B cell (primary cell): ENCODE measurements at regions not wholly inside any gene's neighbourhood (a gene's known extent, or its start where the extent isn't known, plus 50 kb on each side); places are given as distances from the start of the nearest gene placed in this dataset.
"Not testable (repeated sequence)": the region's sequence is repeated elsewhere in the genome, so short reads cannot be mapped to it uniquely, and the experiment has no call there.

Experiments
- ATAC-seq: fragments of 200-7000 bp; cut with Tn5 transposase; one replicate; pipeline ENCODE4 v1.10.0; 2021; ENCODE audit warnings: low read depth, mild to moderate bottlenecking, moderate number of reproducible peaks, moderate library complexity
- CTCF ChIA-PET: fragments of 350-600 bp; sonication (Branson Sonifier 250); formaldehyde crosslinking; loops from one replicate; lab custom pipeline; 2021; ENCODE audit warnings: antibody characterized with exemption, inconsistent platforms; lab: Charles Lee
- POLR2A ChIA-PET: fragments of 350-600 bp; sonication (Branson Sonifier 250); formaldehyde crosslinking; loops from one replicate; lab custom pipeline; 2021; ENCODE audit warnings: antibody characterized with exemption; lab: Charles Lee
- DNase-seq: peaks from one replicate; pipeline ENCODE4 v3.0.0; 2013
- H2AFZ ChIP-seq: 2 replicates; pipeline ENCODE4 v1.6.1; 2012; ENCODE audit warnings: mild to moderate bottlenecking, low read depth, low read length; ENCODE audit not compliant: insufficient read depth, poor library complexity, severe bottlenecking
- H3K27ac ChIP-seq, 2 donors: 1 replicate in 1 of 2; 2 replicates in 1 of 2; pipeline ENCODE4 v1.5.1; 2012 to 2013; ENCODE audit warnings: low read length in 2 of 2, mild to moderate bottlenecking in 2 of 2, moderate library complexity in 1 of 2
- H3K27me3 ChIP-seq, 4 experiments: fragments of 200-600 bp in 1 of 4; sonication (generic) in 1 of 4; replicated peaks in 1 of 4; 1 replicate in 2 of 4; 2 replicates in 2 of 4; pipeline versions ENCODE4 v1.6.1 to v1.7.0; 2013 to 2016; ENCODE audit warnings: low read length in 3 of 4, mild to moderate bottlenecking in 2 of 4, mixed read lengths in 1 of 4, moderate library complexity in 1 of 4; ENCODE audit not compliant: insufficient read depth in 4 of 4, control insufficient read depth in 3 of 4; ENCODE audit errors: control extremely low read depth in 1 of 4
- H3K36me3 ChIP-seq, 2 experiments: replicated peaks in 1 of 2; 1 replicate in 1 of 2; 2 replicates in 1 of 2; pipeline versions ENCODE4 v1.6.1 to v1.7.1; 2013; ENCODE audit warnings: low read length in 1 of 2; ENCODE audit not compliant: insufficient read depth in 2 of 2, control insufficient read depth in 1 of 2; ENCODE audit errors: control extremely low read depth in 1 of 2, extremely low read depth in 1 of 2
- H3K4me1 ChIP-seq, 2 donors: fragments of 200-600 bp in 1 of 2; sonication (generic) in 1 of 2; 1 replicate in 1 of 2; 2 replicates in 1 of 2; pipeline versions ENCODE4 v1.5.1 to v1.6.1; 2013 to 2017; ENCODE audit warnings: low read length in 2 of 2; ENCODE audit not compliant: control insufficient read depth in 2 of 2, insufficient read depth in 2 of 2
- H3K4me2 ChIP-seq: replicated peaks from 2 replicates; pipeline ENCODE3; 2012; ENCODE audit warnings: mild to moderate bottlenecking, low read depth, low read length; ENCODE audit not compliant: poor library complexity, severe bottlenecking
- H3K4me3 ChIP-seq, 5 experiments: fragments of 200-600 bp in 1 of 5; sonication (generic) in 1 of 5; 1 replicate in 3 of 5; 2 replicates in 2 of 5; pipeline versions ENCODE4 v1.5.1 to v1.7.0; 2011 to 2016; ENCODE audit warnings: low read length in 4 of 5, mild to moderate bottlenecking in 4 of 5, low read depth in 2 of 5, control low read depth in 1 of 5, moderate library complexity in 1 of 5; ENCODE audit not compliant: insufficient read depth in 1 of 5; ENCODE audit errors: control extremely low read depth in 1 of 5, extremely low read depth in 1 of 5
- H3K79me2 ChIP-seq: fragments of 200-600 bp; sonication (generic); one replicate; pipeline ENCODE4 v1.6.0; 2016; ENCODE audit warnings: low read length; ENCODE audit not compliant: control insufficient read depth, insufficient read depth
- H3K9ac ChIP-seq: fragments of 200-600 bp; sonication (generic); 2 replicates; pipeline ENCODE4 v1.6.1; 2017; ENCODE audit warnings: mild to moderate bottlenecking, low read length, moderate library complexity
- H3K9me3 ChIP-seq, 3 donors: one replicate each; pipeline versions ENCODE4 v1.6.1 to v1.7.1; 2013; ENCODE audit warnings: low read length in 2 of 3; ENCODE audit not compliant: control insufficient read depth in 2 of 3, insufficient read depth in 1 of 3; ENCODE audit errors: control extremely low read depth in 1 of 3
- H4K20me1 ChIP-seq: 2 replicates; pipeline ENCODE4 v1.6.0; 2012; ENCODE audit warnings: mild to moderate bottlenecking, low read length; ENCODE audit not compliant: insufficient read depth, control insufficient read depth, poor library complexity, severe bottlenecking
- H3K27ac Mint-ChIP-seq: one replicate; pipeline ENCODE4 v1.8.0; 2021; ENCODE audit warnings: mixed read lengths
- H3K27me3 Mint-ChIP-seq: one replicate; pipeline ENCODE4 v1.8.0; 2021; ENCODE audit warnings: mixed read lengths
- H3K4me1 Mint-ChIP-seq: one replicate; pipeline ENCODE4 v1.8.0; 2021; ENCODE audit warnings: mixed read lengths
- H3K4me3 Mint-ChIP-seq: one replicate; pipeline ENCODE4 v1.8.0; 2021; ENCODE audit warnings: mixed read lengths
- H3K9me3 Mint-ChIP-seq: one replicate; pipeline ENCODE4 v1.8.0; 2022; ENCODE audit warnings: mixed read lengths; ENCODE audit not compliant: insufficient read depth
- EZH2 ChIP-seq: IDR thresholded peaks from 2 replicates; pipeline ENCODE4 v1.6.1; 2012; ENCODE audit warnings: borderline replicate concordance, low read depth, mild to moderate bottlenecking, moderate library complexity, low read length; ENCODE audit not compliant: insufficient read depth, poor library complexity, severe bottlenecking
- WGBS: methylation state at CpG from one replicate; pipeline ENCODE4 v1.1.5; 2013; ENCODE audit warnings: missing lambda C conversion rate; ENCODE audit not compliant: insufficient coverage; 5-methylcytosine and 5-hydroxymethylcytosine counted together
- intact Hi-C: fragments of 100-400 bp; cut with micrococcal nuclease; formaldehyde crosslinking; loops from one replicate; pipeline ENCODE4 v1.10.0; 2022
- TF ChIP-seq, protein P1 (sequence below): fragments of 200-600 bp; IDR thresholded peaks from one replicate; pipeline ENCODE4 v1.8.0; 2022; ENCODE audit warnings: antibody characterized with exemption, mild to moderate bottlenecking

GRCh38 chr10:20535897-20536881 is 360.9 kb downstream of the NEBL start:
- Histone ChIP-seq H3K9me3 (peaks cover 0 to 10% (median 0%) of the 10 kb centered on the region in 3 donors), H3K79me2 (no peaks in the 10 kb centered on the region), H3K27ac (no peak overlapping the region), H4K20me1 (no peaks in the 10 kb centered on the region), H3K4me1 (no peaks in the 10 kb centered on the region), H3K4me2 (no peak overlapping the region), H3K4me3 (no peak overlapping the region), H3K9ac (no peak overlapping the region), H2AFZ (no peak overlapping the region), H3K36me3 (no peaks in the 10 kb centered on the region), H3K27me3 (no peaks in the 10 kb centered on the region)
- ChIA-PET CTCF (no interaction called here), POLR2A (no interaction called here)
- WGBS: 70% methylated on average over 2 of the region's 7 CpGs
- Mint-ChIP-seq H3K27ac (no peak overlapping the region), H3K9me3 (peaks cover 2% of the 10 kb centered on the region), H3K27me3 (no peaks in the 10 kb centered on the region), H3K4me1 (no peaks in the 10 kb centered on the region), H3K4me3 (no peak overlapping the region)
- no peak for TF ChIP-seq EZH2
- TF ChIP-seq, protein P1, sequence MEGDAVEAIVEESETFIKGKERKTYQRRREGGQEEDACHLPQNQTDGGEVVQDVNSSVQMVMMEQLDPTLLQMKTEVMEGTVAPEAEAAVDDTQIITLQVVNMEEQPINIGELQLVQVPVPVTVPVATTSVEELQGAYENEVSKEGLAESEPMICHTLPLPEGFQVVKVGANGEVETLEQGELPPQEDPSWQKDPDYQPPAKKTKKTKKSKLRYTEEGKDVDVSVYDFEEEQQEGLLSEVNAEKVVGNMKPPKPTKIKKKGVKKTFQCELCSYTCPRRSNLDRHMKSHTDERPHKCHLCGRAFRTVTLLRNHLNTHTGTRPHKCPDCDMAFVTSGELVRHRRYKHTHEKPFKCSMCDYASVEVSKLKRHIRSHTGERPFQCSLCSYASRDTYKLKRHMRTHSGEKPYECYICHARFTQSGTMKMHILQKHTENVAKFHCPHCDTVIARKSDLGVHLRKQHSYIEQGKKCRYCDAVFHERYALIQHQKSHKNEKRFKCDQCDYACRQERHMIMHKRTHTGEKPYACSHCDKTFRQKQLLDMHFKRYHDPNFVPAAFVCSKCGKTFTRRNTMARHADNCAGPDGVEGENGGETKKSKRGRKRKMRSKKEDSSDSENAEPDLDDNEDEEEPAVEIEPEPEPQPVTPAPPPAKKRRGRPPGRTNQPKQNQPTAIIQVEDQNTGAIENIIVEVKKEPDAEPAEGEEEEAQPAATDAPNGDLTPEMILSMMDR: no peak
- DNase-seq: no peak
- ATAC-seq: no peak
- intact Hi-C loops: no loop called here

- H3K4me3 Mint-ChIP-seq, H3K27me3 Mint-ChIP-seq, ATAC-seq, H3K9ac ChIP-seq, DNase-seq, H3K36me3 ChIP-seq, POLR2A ChIA-PET, H3K27ac Mint-ChIP-seq, H3K9me3 ChIP-seq, H3K4me3 ChIP-seq, H2AFZ ChIP-seq, H3K9me3 Mint-ChIP-seq, H3K27ac ChIP-seq, intact Hi-C loops, H3K27me3 ChIP-seq, H3K4me1 ChIP-seq, H3K4me2 ChIP-seq, CTCF ChIA-PET, H4K20me1 ChIP-seq, H3K79me2 ChIP-seq, H3K4me1 Mint-ChIP-seq: not testable (repeated sequence)
- WGBS: 95% methylated on average over 9 of the region's 20 CpGs
Observed at GRCh38 chr10:20531241-20531883, 365.7 kb downstream of the NEBL start.
